Loucy (cell line): ENCODE measurements at regions not wholly inside any gene's neighbourhood (a gene's known extent, or its start where the extent isn't known, plus 50 kb on each side); places are given as distances from the start of the nearest gene placed in this dataset.

ENCODE experiments used
- CTCF ChIP-seq: fragments of 200-600 bp; sonication (generic); conservative IDR thresholded peaks from 2 replicates; pipeline ENCODE4 v1.5.1; 2014; ENCODE audit warnings: mild to moderate bottlenecking, antibody characterized with exemption, low read length
- EZH2phosphoT487 ChIP-seq: fragments of 200-600 bp; IDR thresholded peaks from 2 replicates; pipeline ENCODE4 v1.6.1; 2018; ENCODE audit warnings: antibody characterized with exemption, mild to moderate bottlenecking, moderate library complexity, borderline replicate concordance

- TF ChIP-seq CTCF (no peak), EZH2phosphoT487 (no peak)
Measured at GRCh38 chr14:54105898-54106297, 149.3 kb upstream of the BMP4 start.
